ENCODE measurements at regions not wholly inside any gene's neighbourhood (a gene's known extent, or its start where the extent isn't known, plus 50 kb on each side); places are given as distances from the start of the nearest gene placed in this dataset.

DNA sequence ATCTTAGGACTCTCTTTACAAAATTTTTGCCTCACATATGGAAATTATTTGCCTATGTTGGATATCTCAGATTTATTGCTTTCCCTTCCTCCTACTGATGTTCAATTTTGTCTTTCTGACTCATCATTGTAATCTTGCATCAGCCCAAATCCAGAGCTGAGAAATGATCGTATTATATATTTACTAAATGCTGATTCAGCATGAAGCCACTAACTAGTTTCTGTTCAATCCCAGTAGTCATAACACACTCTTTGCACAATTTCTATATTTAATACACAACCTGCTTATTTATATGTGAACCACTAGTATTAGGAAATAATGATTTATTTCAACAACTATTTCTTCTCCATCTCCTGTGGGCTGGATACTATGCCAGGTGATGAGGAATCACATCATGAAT is 161.1 kb upstream of the PCDH17 start:
- Histone ChIP-seq H3F3A (ENCODE audit: low read length, unreplicated experiment) (no peaks in the 10 kb centered on the region), H3K36me3 (ENCODE audit: low read depth, low read length) (no peaks in the 10 kb centered on the region), H3K9me3 (ENCODE audit: low read length) (no peaks in the 10 kb centered on the region), H3K9me2 (replicated peaks; ENCODE audit: low read length) (no peaks in the 10 kb centered on the region), H4K20me1 (ENCODE audit: low read length) (no peaks in the 10 kb centered on the region), H3K4me3 (ENCODE audit: low read length) (no peak overlapping the region), H3K27ac (ENCODE audit: low read length) (no peak overlapping the region), H3K4me2 (ENCODE audit: low read length) (no peak overlapping the region), H3K27me3 (ENCODE audit: low read length) (no peaks in the 10 kb centered on the region), H3K4me1 (ENCODE audit: insufficient read depth, low read length) (no peaks in the 10 kb centered on the region), H2AFZ (ENCODE audit: low read length) (no peak overlapping the region), H3K79me2 (ENCODE audit: low read length) (no peaks in the 10 kb centered on the region), H3K9ac (ENCODE audit: low read length) (no peak overlapping the region)
- ChIA-PET CTCF (no interaction called here), POLR2A (ENCODE audit: unreplicated experiment) (no interaction called here)
- no peak for DNase-seq
- ATAC-seq, result no peak
- BruUV-seq (replicated peaks), result no TSS peak
- TF ChIP-seq EZH2 (IDR thresholded peaks at IDR 0.05; ENCODE audit: low read length, unreplicated experiment) (no peak), EZH2phosphoT487 (IDR thresholded peaks at IDR 0.05; ENCODE audit: borderline replicate concordance, low read length) (no peak)
- TF ChIP-seq, protein P1, sequence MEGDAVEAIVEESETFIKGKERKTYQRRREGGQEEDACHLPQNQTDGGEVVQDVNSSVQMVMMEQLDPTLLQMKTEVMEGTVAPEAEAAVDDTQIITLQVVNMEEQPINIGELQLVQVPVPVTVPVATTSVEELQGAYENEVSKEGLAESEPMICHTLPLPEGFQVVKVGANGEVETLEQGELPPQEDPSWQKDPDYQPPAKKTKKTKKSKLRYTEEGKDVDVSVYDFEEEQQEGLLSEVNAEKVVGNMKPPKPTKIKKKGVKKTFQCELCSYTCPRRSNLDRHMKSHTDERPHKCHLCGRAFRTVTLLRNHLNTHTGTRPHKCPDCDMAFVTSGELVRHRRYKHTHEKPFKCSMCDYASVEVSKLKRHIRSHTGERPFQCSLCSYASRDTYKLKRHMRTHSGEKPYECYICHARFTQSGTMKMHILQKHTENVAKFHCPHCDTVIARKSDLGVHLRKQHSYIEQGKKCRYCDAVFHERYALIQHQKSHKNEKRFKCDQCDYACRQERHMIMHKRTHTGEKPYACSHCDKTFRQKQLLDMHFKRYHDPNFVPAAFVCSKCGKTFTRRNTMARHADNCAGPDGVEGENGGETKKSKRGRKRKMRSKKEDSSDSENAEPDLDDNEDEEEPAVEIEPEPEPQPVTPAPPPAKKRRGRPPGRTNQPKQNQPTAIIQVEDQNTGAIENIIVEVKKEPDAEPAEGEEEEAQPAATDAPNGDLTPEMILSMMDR (conservative IDR thresholded peaks at IDR 0.05; ENCODE audit: low read depth, low read length), result no peak
- intact Hi-C loops (cut with micrococcal nuclease), result no loop called here

DNA sequence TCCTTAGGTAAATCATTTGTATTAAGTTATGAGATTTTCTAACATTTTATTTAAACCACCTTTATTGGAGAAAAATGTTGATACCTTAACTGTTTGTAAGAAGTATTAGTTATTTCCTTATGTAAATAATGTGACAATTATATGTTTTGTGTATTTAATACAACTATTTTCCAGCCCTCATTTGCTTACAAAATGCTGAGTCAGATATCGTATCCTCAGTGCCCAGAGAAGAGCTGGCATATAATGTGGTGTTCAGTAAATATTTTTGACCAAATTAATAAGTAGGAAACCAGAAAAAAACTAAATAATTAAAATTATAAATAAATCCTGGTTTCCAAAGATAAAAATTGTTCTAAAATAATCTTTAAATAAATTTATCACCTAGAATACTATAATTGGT is 140.2 kb upstream of the PCDH17 start:
- TF ChIP-seq, protein P1 (conservative IDR thresholded peaks at IDR 0.05; ENCODE audit: low read depth, low read length), result no peak
- TF ChIP-seq EZH2 (IDR thresholded peaks at IDR 0.05; ENCODE audit: low read length, unreplicated experiment) (no peak), EZH2phosphoT487 (IDR thresholded peaks at IDR 0.05; ENCODE audit: borderline replicate concordance, low read length) (no peak)
- H3K36me3 ChIP-seq (ENCODE audit: low read depth, low read length), result no peaks in the 10 kb centered on the region
- no peak overlapping the region for H3K27ac ChIP-seq (ENCODE audit: low read length)
- no peak overlapping the region for H3K4me2 ChIP-seq (ENCODE audit: low read length)
- ATAC-seq (no peak), DNase-seq (no peak)
- POLR2A ChIA-PET (ENCODE audit: unreplicated experiment), result no interaction called here
- no peak overlapping the region for H3K9ac ChIP-seq (ENCODE audit: low read length)
- H3K27me3 ChIP-seq (ENCODE audit: low read length), result no peaks in the 10 kb centered on the region
- no peak overlapping the region for H2AFZ ChIP-seq (ENCODE audit: low read length)
- no peaks in the 10 kb centered on the region for H3K4me1 ChIP-seq (ENCODE audit: insufficient read depth, low read length)
- no peak overlapping the region for H3K4me3 ChIP-seq (ENCODE audit: low read length)
- H3K79me2 ChIP-seq (ENCODE audit: low read length), result no peaks in the 10 kb centered on the region
- CTCF ChIA-PET, result no interaction called here
- no peaks in the 10 kb centered on the region for H3K9me2 ChIP-seq (replicated peaks; ENCODE audit: low read length)
- no peaks in the 10 kb centered on the region for H3F3A ChIP-seq (ENCODE audit: low read length, unreplicated experiment)
- intact Hi-C loops (cut with micrococcal nuclease), result no loop called here
- H4K20me1 ChIP-seq (ENCODE audit: low read length), result no peaks in the 10 kb centered on the region
- no peaks in the 10 kb centered on the region for H3K9me3 ChIP-seq (ENCODE audit: low read length)
- no TSS peak for BruUV-seq (replicated peaks)

- H3K9ac ChIP-seq (ENCODE audit: low read length), result no peak overlapping the region
- H3K9me3 ChIP-seq (ENCODE audit: low read length), result no peaks in the 10 kb centered on the region
- ChIA-PET POLR2A (ENCODE audit: unreplicated experiment) (no interaction called here), CTCF (no interaction called here)
- BruUV-seq (replicated peaks), result no TSS peak
- no peaks in the 10 kb centered on the region for H3K27me3 ChIP-seq (ENCODE audit: low read length)
- no peak overlapping the region for H3K27ac ChIP-seq (ENCODE audit: low read length)
- H2AFZ ChIP-seq (ENCODE audit: low read length), result no peak overlapping the region
- ATAC-seq (no peak), DNase-seq (no peak)
- H3K36me3 ChIP-seq (ENCODE audit: low read depth, low read length), result no peaks in the 10 kb centered on the region
- intact Hi-C loops (cut with micrococcal nuclease), result no loop called here
- H3K79me2 ChIP-seq (ENCODE audit: low read length), result no peaks in the 10 kb centered on the region
- TF ChIP-seq, protein P1 (conservative IDR thresholded peaks at IDR 0.05; ENCODE audit: low read depth, low read length), result no peak
- no peak for TF ChIP-seq EZH2phosphoT487 (IDR thresholded peaks at IDR 0.05; ENCODE audit: borderline replicate concordance, low read length)
- no peak for TF ChIP-seq EZH2 (IDR thresholded peaks at IDR 0.05; ENCODE audit: low read length, unreplicated experiment)
- no peaks in the 10 kb centered on the region for H3K9me2 ChIP-seq (replicated peaks; ENCODE audit: low read length)
- H3K4me3 ChIP-seq (ENCODE audit: low read length), result no peak overlapping the region
- H4K20me1 ChIP-seq (ENCODE audit: low read length), result no peaks in the 10 kb centered on the region
- H3K4me2 ChIP-seq (ENCODE audit: low read length), result no peak overlapping the region
- H3F3A ChIP-seq (ENCODE audit: low read length, unreplicated experiment), result no peaks in the 10 kb centered on the region
- no peaks in the 10 kb centered on the region for H3K4me1 ChIP-seq (ENCODE audit: insufficient read depth, low read length)
Measured at GRCh38 chr13:57507752-57508463, 123.6 kb upstream of the PCDH17 start.
